Spinal cord (tissue), 9 donors: ENCODE measurements at regions not wholly inside any gene's neighbourhood (a gene's known extent, or its start where the extent isn't known, plus 50 kb on each side); places are given as distances from the start of the nearest gene placed in this dataset.
A peak's percentile ranks its signal among the peaks of the same experiment; 100 is the strongest.
"Not testable (repeated sequence)": the region's sequence is repeated elsewhere in the genome, so short reads cannot be mapped to it uniquely, and the experiment has no call there.

ENCODE experiments used
- DNase-seq, 6 donors: peaks; one replicate each; pipeline versions ENCODE4 v3.0.0 to v3.0.0-alpha.2; 2013 to 2015; ENCODE audit warnings: low spot score in 6 of 6, low read depth in 4 of 6
- H3K27ac ChIP-seq: one replicate; pipeline ENCODE4 v1.5.1; 2013; ENCODE audit warnings: low read depth, low read length, control low read depth
- H3K27me3 ChIP-seq: one replicate; pipeline ENCODE4 v1.6.1; 2013; ENCODE audit warnings: low read length; ENCODE audit not compliant: control insufficient read depth, insufficient read depth
- H3K36me3 ChIP-seq: one replicate; pipeline ENCODE4 v1.6.1; 2013; ENCODE audit warnings: low read length; ENCODE audit not compliant: control insufficient read depth, insufficient read depth
- H3K4me1 ChIP-seq: one replicate; pipeline ENCODE4 v1.6.1; 2013; ENCODE audit warnings: low read length; ENCODE audit not compliant: control insufficient read depth, insufficient read depth
- H3K4me3 ChIP-seq: one replicate; pipeline ENCODE4 v1.5.1; 2013; ENCODE audit warnings: low read depth, low read length, control low read depth
- H3K9me3 ChIP-seq: one replicate; pipeline ENCODE4 v1.6.1; 2013; ENCODE audit warnings: low read length; ENCODE audit not compliant: control insufficient read depth, insufficient read depth
- WGBS: methylation state at CpG from one replicate; pipeline ENCODE4 v1.1.5; 2013; ENCODE audit warnings: missing lambda C conversion rate; ENCODE audit not compliant: insufficient coverage; 5-methylcytosine and 5-hydroxymethylcytosine counted together
- donor health status: healthy.

DNA sequence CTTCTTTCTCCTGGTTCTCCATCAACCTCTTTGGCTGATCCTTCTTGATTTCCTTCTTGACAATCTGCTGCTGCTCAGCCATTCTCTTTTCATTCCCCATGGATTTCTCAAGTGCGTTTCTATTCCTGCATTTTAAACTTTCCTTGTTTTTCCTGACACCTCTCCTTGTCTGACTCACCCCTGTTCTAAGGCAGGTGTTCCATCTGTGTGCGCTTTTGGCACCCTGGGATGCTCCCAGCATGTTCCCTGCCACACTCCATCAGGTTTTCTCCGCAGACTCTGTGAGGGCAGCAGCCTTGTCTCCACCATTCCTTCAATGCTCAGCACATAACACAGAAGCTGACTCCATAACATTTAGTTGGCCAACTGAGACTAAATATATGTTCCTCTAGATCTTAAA lies 1618.2 kb downstream of the SPATA31A7 start:
- not testable (repeated sequence) for H3K27me3 ChIP-seq, H3K4me1 ChIP-seq, H3K36me3 ChIP-seq, H3K4me3 ChIP-seq, H3K9me3 ChIP-seq, DNase-seq, H3K27ac ChIP-seq
- 45% methylated on average over 3 of the region's 3 CpGs for WGBS

DNA sequence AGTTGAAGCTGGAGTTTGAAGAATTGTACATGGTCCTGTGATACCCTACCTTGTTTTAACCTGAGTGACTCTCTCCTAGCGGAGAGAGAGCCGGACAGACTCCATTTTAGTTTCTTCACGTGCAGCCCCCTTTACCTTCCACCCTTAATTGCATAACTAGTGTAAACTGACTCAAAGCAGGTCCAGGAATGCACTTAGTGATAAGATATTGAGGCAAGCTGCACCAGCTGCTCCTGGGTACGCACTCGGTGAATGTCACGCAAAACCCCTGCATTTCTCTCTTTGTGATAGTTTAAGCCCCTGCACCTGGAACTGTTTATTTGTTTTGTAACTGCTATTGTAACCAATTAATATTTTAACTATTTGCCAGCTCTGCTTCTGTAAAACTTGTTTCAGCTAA lies 1620.5 kb downstream of the SPATA31A7 start:
- not testable (repeated sequence) for H3K27ac ChIP-seq, H3K36me3 ChIP-seq, H3K4me3 ChIP-seq, H3K4me1 ChIP-seq, H3K27me3 ChIP-seq, H3K9me3 ChIP-seq, DNase-seq
- WGBS: 53% methylated on average over 3 of the region's 6 CpGs

DNA sequence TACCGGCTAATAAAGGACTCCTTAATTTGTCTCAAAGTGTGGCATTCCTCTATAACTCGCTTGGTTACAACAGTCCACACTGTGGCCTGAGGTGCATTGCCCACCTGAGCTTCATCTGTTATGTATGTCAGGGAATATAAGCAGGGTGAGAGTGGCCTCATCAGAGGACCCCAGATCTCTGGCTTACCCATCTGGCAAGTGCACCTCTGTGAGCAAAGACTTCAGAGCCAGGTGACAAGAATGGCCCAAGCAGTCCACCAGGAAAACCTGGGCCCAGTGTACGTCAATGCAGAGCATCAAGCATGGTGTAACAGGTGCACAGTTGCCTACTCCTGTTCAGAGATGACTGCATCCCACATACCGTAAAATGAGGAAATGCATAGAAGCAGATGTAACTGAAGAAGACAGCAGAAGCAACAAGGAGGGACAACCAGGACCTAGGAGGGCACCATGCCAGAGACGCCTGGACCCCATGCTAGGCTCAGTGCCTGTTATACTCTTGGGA lies 1621.0 kb downstream of the SPATA31A7 start:
- WGBS: 72% methylated on average over 5 of the region's 5 CpGs
- DNase-seq, H3K4me3 ChIP-seq, H3K27me3 ChIP-seq, H3K4me1 ChIP-seq, H3K9me3 ChIP-seq, H3K36me3 ChIP-seq, H3K27ac ChIP-seq: not testable (repeated sequence)

DNA sequence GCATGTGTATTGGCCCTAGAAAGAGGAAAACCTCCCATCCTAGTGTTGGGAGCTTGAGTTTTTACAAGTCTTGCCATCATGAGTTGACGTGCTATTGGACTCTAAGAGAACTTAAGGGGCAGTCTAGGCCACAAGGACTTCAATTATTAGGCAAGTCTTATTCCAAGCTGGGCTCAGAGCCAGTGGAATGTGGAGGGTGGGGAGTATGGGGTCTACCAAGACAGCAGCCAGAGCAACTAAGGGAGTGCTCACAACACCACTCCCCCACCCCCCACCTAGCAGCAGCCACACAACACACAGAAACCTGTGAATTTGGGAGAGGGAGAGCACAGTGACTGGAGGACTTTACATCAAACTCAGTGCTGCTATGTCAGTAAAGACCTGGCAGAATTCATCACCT lies 1625.6 kb downstream of the SPATA31A7 start:
- not testable (repeated sequence) for H3K27me3 ChIP-seq, H3K9me3 ChIP-seq, H3K4me3 ChIP-seq, H3K4me1 ChIP-seq, H3K27ac ChIP-seq, H3K36me3 ChIP-seq
- WGBS: no CpG with 5 or more reads among the region's 1 CpG
- DNase-seq: peak in 1 of 6 donors; percentile 13

DNA sequence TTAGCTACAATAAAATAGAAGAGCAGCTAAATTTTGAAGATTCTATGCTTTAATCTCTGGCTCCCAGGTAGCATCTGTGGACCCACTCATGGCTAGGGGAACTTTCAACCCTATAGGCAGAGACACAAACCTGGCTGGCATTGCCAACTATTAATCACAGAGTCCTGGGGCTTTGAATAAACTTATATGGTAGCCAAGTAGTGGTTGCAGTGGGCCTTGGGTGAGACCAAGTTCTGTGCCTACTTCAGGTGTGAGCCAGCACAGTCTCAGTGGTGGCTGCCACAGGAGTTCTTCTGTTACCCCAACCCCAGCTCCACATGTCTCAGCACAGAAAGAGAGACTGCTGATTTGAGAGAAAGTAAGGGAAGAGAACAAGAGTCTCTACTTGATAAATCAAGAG lies 1626.5 kb downstream of the SPATA31A7 start:
- H3K27me3 ChIP-seq, H3K36me3 ChIP-seq, H3K27ac ChIP-seq, DNase-seq, H3K4me3 ChIP-seq, H3K9me3 ChIP-seq, H3K4me1 ChIP-seq: not testable (repeated sequence)

DNA sequence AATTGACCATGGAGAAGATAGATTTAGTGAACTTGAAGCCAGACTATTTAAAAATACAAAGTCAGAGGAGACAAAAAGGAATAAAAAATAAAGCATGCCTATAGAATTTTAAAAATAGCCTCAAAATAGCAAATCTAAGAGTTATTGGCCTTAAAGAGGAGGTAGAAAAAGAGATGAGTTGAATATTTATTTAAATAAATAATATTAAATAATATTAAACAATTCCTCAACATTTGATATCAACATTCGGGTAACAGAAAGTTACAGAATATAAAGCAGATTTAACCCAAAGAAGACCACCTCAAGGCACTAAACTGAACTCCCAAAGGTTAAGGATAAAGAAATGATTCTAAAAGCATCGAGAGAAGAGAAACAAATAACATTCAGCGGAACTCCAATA lies 1627.4 kb downstream of the SPATA31A7 start:
- not testable (repeated sequence) for H3K36me3 ChIP-seq, H3K9me3 ChIP-seq, DNase-seq, H3K27ac ChIP-seq, H3K4me3 ChIP-seq, H3K27me3 ChIP-seq, H3K4me1 ChIP-seq
- no CpG with 5 or more reads among the region's 3 CpGs for WGBS

DNA sequence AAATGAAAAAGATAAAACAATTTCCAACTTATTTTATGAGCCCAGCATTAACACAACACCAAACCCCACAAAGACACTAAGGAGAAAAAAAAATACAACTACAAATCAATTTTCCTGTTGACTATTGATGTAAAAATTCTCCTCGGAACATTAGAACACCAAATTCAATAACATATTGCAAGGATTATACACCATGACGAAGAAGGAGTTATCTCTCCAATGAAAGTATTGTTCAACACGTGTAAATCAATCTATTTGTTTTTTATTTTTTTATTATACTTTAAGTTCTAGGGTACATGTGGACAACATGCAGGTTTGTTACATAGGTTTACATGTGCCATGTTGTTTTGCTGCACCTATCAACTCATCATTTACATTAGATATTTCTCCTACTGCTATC lies 1632.3 kb downstream of the SPATA31A7 start:
- no CpG with 5 or more reads among the region's 3 CpGs for WGBS
- H3K4me3 ChIP-seq, DNase-seq, H3K4me1 ChIP-seq, H3K9me3 ChIP-seq, H3K27me3 ChIP-seq, H3K36me3 ChIP-seq, H3K27ac ChIP-seq: not testable (repeated sequence)

DNA sequence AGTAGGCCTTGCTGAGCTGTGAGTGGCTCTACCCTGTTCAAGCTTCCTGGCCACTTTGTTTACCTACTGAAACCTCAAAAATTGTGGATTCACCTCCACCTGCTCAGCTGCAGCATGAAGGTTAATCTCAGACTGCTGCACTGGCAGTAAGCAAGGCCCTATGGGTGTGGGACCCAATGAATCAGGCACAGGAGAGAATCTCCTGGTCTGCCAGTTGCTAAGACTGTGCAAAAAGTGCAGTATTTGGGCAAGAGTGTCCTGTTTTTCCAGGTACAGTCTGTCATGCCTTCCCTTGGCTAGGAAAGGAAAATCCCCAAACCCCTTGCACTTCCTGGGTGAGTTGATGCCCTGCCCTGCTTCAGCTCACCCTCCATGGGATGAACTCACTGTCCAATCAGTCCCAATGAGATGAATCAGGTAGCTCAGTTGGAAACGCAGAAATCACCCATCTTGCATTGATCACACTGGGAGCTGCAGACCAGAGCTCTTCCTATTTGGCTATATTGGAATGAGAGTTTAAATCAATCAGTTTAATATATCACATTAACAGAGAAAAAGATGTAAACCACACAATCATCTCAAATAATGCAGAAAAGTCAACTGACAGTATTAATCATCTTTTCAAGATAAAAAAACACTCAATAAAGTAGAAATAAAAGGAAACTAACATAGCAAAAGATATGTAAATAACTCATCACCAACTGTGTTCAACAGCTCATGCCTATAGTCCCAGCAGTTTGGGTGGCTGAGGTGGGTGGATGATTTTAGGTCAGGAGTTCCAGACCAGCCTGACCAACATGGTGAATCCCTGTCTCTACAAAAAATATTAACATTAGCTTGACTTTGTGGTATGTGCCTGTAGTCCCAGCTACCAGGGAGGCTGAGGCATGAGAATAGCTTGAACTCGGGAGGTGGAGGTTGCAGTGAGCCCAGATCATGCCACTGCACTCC lies 1638.4 kb downstream of the SPATA31A7 start:
- H3K27ac ChIP-seq, DNase-seq, H3K4me3 ChIP-seq, H3K36me3 ChIP-seq, H3K27me3 ChIP-seq, H3K4me1 ChIP-seq, H3K9me3 ChIP-seq: not testable (repeated sequence)
- WGBS: no CpG with 5 or more reads among the region's 2 CpGs

DNA sequence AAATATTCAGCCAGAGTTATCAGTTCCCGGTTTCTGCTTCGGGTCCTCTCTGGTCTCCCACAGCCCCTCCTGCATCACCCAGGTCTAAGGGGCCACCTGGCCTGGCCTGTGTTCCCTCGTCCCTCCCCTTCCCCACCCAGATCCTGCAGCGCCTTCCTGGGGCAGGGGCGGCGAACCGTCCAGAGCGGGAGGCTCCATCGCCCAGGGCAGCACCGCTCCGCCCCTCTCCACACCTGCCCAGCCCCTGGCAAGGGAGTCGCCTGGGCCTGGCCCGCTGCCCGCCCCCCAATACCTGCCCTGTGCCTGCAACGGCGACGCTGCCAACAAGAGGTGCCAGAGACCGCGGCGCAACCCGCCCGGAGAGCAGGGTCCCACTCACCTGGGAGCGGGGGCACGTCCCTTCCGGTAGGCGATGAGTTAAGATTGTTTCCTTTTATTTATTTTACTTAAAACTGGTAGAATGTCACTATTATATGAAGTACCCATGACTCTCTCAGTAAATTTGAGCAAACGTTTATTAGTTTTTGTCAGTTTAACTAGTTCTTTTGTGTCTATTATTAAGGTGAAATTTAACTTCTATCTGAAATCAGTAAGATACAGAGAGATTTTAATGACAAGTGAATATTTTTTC lies 1641.1 kb downstream of the SPATA31A7 start:
- not testable (repeated sequence) for H3K4me3 ChIP-seq, DNase-seq, H3K4me1 ChIP-seq, H3K36me3 ChIP-seq, H3K27ac ChIP-seq, H3K27me3 ChIP-seq, H3K9me3 ChIP-seq
- WGBS: 14% methylated on average over 11 of the region's 27 CpGs
